Suprapubic skin (tissue), 4 donors: ENCODE measurements at regions not wholly inside any gene's neighbourhood (a gene's known extent, or its start where the extent isn't known, plus 50 kb on each side); places are given as distances from the start of the nearest gene placed in this dataset.

Source experiments
- DNase-seq, 2 donors: peaks; one replicate each; pipeline ENCODE4 v3.0.0-alpha.2; 2019; ENCODE audit warnings: low spot score in 2 of 2
- H3K27ac ChIP-seq: fragments of 200-600 bp; sonication (generic); one replicate; pipeline ENCODE4 v1.5.1; 2019
- H3K27me3 ChIP-seq: fragments of 200-600 bp; sonication (generic); one replicate; pipeline ENCODE4 v1.5.1; 2019
- H3K36me3 ChIP-seq: fragments of 200-600 bp; sonication (generic); one replicate; pipeline ENCODE4 v1.5.1; 2019
- H3K4me1 ChIP-seq: fragments of 200-600 bp; sonication (generic); one replicate; pipeline ENCODE4 v1.5.1; 2019
- H3K4me3 ChIP-seq: fragments of 200-600 bp; sonication (generic); one replicate; pipeline ENCODE4 v1.5.1; 2019; ENCODE audit warnings: mild to moderate bottlenecking
- H3K9me3 ChIP-seq: fragments of 200-600 bp; sonication (generic); one replicate; pipeline ENCODE4 v1.5.1; 2019
- EP300 ChIP-seq: sonication (generic); formaldehyde crosslinking; IDR thresholded peaks from one replicate; pipeline ENCODE4 v1.6.1; 2017; ENCODE audit warnings: antibody characterized with exemption
- POLR2A ChIP-seq, 2 donors: fragments of 450-650 bp; IDR thresholded peaks; one replicate each; pipeline ENCODE4 v1.6.1; 2017; ENCODE audit warnings: antibody characterized with exemption in 2 of 2, mild to moderate bottlenecking in 2 of 2, moderate library complexity in 2 of 2
- POLR2AphosphoS5 ChIP-seq, 3 donors: sonication (generic); formaldehyde crosslinking; IDR thresholded peaks; one replicate each; pipeline ENCODE4 v1.6.1; 2017; ENCODE audit warnings: antibody characterized with exemption in 3 of 3
- WGBS: methylation state at CpG from one replicate; pipeline ENCODE4 v1.1.5; 2018; 5-methylcytosine and 5-hydroxymethylcytosine counted together
- TF ChIP-seq, protein P1 (sequence below), 2 donors: fragments of 200-600 bp in 1 of 2; fragments of 450-650 bp in 1 of 2; sonication (generic) in 1 of 2; IDR thresholded peaks; one replicate each; pipeline ENCODE4 v1.5.1; 2016 to 2019; ENCODE audit warnings: antibody characterized with exemption in 2 of 2, mild to moderate bottlenecking in 1 of 2, moderate library complexity in 1 of 2

DNA sequence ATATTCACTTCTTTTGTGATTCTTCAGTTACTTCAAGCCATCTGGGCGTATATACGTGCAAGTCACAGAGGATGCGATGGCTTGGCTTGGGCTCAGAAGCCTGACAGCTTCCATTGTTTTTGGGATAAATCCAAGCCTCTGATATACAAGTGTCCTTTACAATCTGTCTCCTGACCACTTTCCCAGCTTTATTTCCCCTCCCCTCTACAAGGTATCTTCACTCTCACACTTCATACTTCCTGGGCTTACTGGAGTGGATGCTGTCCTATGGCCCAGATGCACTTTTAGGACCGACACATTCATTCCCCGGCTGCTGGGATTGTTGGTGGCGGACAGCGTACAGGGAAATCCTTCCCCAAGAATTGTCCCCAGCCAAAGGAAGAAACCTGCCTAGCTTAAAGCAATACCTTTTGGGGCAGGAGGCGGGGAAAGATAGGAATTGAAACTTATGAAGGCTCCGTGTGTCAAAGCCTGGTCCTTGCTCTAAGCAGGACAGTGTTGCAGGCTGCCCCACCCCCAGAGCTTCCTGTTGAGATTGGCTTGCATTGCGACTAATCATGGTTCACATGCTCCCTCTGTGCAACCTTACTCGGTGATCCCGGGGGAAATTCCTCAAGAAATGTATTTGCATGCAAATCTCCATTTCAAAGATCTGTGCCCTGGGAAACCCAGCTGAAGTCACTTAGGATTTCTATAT is 802.9 kb upstream of the ID2 start:
- H3K27me3 ChIP-seq, result no peaks in the 10 kb centered on the region
- H3K27ac ChIP-seq, result no peak overlapping the region
- WGBS, result 69% methylated on average over 11 of the region's 12 CpGs
- H3K36me3 ChIP-seq, result no peaks in the 10 kb centered on the region
- TF ChIP-seq, protein P1, sequence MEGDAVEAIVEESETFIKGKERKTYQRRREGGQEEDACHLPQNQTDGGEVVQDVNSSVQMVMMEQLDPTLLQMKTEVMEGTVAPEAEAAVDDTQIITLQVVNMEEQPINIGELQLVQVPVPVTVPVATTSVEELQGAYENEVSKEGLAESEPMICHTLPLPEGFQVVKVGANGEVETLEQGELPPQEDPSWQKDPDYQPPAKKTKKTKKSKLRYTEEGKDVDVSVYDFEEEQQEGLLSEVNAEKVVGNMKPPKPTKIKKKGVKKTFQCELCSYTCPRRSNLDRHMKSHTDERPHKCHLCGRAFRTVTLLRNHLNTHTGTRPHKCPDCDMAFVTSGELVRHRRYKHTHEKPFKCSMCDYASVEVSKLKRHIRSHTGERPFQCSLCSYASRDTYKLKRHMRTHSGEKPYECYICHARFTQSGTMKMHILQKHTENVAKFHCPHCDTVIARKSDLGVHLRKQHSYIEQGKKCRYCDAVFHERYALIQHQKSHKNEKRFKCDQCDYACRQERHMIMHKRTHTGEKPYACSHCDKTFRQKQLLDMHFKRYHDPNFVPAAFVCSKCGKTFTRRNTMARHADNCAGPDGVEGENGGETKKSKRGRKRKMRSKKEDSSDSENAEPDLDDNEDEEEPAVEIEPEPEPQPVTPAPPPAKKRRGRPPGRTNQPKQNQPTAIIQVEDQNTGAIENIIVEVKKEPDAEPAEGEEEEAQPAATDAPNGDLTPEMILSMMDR (IDR thresholded peaks at IDR 0.05), result no peak
- TF ChIP-seq EP300 (no peak), POLR2A (IDR thresholded peaks at IDR 0.05) (no peak), POLR2AphosphoS5 (IDR thresholded peaks at IDR 0.05) (no peak)
- no peaks in the 10 kb centered on the region for H3K4me1 ChIP-seq
- no peak for DNase-seq
- no peaks in the 10 kb centered on the region for H3K9me3 ChIP-seq
- no peak overlapping the region for H3K4me3 ChIP-seq

GRCh38 chr2:7879483-7879835 is 802.4 kb upstream of the ID2 start:
- Histone ChIP-seq H3K36me3 (no peaks in the 10 kb centered on the region), H3K27me3 (no peaks in the 10 kb centered on the region), H3K4me1 (no peaks in the 10 kb centered on the region), H3K4me3 (no peak overlapping the region), H3K27ac (no peak overlapping the region), H3K9me3 (no peaks in the 10 kb centered on the region)
- TF ChIP-seq POLR2A (IDR thresholded peaks at IDR 0.05), result no peak
- TF ChIP-seq, protein P1 (IDR thresholded peaks at IDR 0.05), result no peak
- TF ChIP-seq POLR2AphosphoS5 (IDR thresholded peaks at IDR 0.05), result no peak
- no peak for TF ChIP-seq EP300
- WGBS, result 85% methylated on average over 1 of the region's 1 CpG
- DNase-seq, result no peak

DNA sequence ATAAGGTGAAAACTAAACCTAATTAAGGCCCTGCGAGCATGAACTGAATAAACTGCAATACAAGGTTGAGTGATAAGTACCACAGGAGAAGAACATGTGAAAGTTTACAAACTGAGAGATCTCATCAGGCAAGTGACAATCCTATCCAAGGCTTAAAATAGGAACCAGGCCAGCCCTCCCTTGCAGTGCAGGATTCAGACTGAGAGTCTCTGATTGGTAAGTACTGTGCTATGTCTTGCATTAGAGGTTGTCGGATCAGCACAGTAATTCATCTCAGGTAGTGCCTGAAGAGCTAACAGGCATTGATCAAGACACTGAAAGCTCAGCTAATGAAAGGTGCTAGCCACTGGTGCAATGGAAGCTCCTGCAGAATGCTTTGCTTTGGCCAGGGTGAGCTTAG is 801.7 kb upstream of the ID2 start:
- no peaks in the 10 kb centered on the region for H3K27me3 ChIP-seq
- no peak for TF ChIP-seq POLR2A (IDR thresholded peaks at IDR 0.05)
- TF ChIP-seq, protein P1 (IDR thresholded peaks at IDR 0.05), result no peak
- no peak for TF ChIP-seq POLR2AphosphoS5 (IDR thresholded peaks at IDR 0.05)
- TF ChIP-seq EP300, result no peak
- WGBS, result 98% methylated on average over 2 of the region's 2 CpGs
- DNase-seq, result no peak
- no peaks in the 10 kb centered on the region for H3K9me3 ChIP-seq
- no peaks in the 10 kb centered on the region for H3K4me1 ChIP-seq
- H3K4me3 ChIP-seq, result no peak overlapping the region
- no peaks in the 10 kb centered on the region for H3K36me3 ChIP-seq
- H3K27ac ChIP-seq, result no peak overlapping the region

DNA sequence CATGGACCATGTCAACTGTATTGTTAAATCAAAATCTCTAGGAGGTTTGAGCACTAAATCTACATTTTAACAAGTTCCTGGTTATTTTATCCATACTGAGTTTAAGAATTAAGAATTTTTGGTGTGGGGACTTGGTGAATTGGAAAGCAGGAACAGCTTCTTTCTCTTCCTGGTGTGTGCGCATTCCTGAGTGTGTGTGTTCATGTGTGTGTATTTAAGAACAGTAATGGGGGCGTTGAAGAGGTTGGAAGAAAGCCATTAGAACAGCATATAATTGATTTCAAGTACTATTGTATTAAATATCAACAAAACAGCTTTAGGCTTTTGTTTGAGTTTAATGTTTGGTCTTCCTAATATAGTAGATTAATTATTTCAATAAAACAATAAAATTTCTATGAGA is 801.3 kb upstream of the ID2 start:
- Histone ChIP-seq H3K27me3 (no peaks in the 10 kb centered on the region), H3K36me3 (no peaks in the 10 kb centered on the region), H3K27ac (no peak overlapping the region), H3K9me3 (no peaks in the 10 kb centered on the region), H3K4me1 (no peaks in the 10 kb centered on the region), H3K4me3 (no peak overlapping the region)
- DNase-seq, result no peak
- no peak for TF ChIP-seq EP300
- no peak for TF ChIP-seq POLR2A (IDR thresholded peaks at IDR 0.05)
- no peak for TF ChIP-seq POLR2AphosphoS5 (IDR thresholded peaks at IDR 0.05)
- TF ChIP-seq, protein P1 (IDR thresholded peaks at IDR 0.05), result no peak
- WGBS, result 69% methylated on average over 2 of the region's 2 CpGs

GRCh38 chr2:7881063-7881462 is 800.8 kb upstream of the ID2 start:
- no peak overlapping the region for H3K4me3 ChIP-seq
- TF ChIP-seq EP300 (no peak), POLR2A (IDR thresholded peaks at IDR 0.05) (no peak), POLR2AphosphoS5 (IDR thresholded peaks at IDR 0.05) (no peak)
- TF ChIP-seq, protein P1 (IDR thresholded peaks at IDR 0.05), result no peak
- 66% methylated on average over 5 of the region's 5 CpGs for WGBS
- no peaks in the 10 kb centered on the region for H3K9me3 ChIP-seq
- DNase-seq, result no peak
- H3K36me3 ChIP-seq, result no peaks in the 10 kb centered on the region
- no peak overlapping the region for H3K27ac ChIP-seq
- no peaks in the 10 kb centered on the region for H3K4me1 ChIP-seq
- H3K27me3 ChIP-seq, result no peaks in the 10 kb centered on the region
